PC-9 (cell line): ENCODE measurements at regions not wholly inside any gene's neighbourhood (a gene's known extent, or its start where the extent isn't known, plus 50 kb on each side); places are given as distances from the start of the nearest gene placed in this dataset.
A peak's percentile ranks its signal among the peaks of the same experiment; 100 is the strongest.

Experiments
- BruUV-seq: library from RNA; stranded (reverse); fragments of 400-500 nt; replicated peaks from 2 replicates; lab custom pipeline; 2021; lab: Mats Ljungman, UMichigan
- CTCF ChIA-PET: fragments of 300-600 bp; sonication (Branson Sonifier 250); formaldehyde crosslinking; loops from one replicate; lab custom pipeline; 2022; ENCODE audit warnings: antibody characterized with exemption; lab: Charles Lee
- POLR2A ChIA-PET: fragments of 300-600 bp; sonication (Branson Sonifier 250); formaldehyde crosslinking; loops from one replicate; lab custom pipeline; 2022; ENCODE audit warnings: antibody characterized with exemption; ENCODE audit not compliant: unreplicated experiment; lab: Charles Lee
- DNase-seq, 2 experiments: peaks; one replicate each; pipeline versions ENCODE4 v3.0.0 to v3.0.0-alpha.2; 2015 to 2022; ENCODE audit warnings: mixed read lengths in 1 of 2
- H2AFZ ChIP-seq: fragments of 200-600 bp; sonication (generic); 2 replicates; pipeline ENCODE4 v1.8.1; 2017; ENCODE audit warnings: antibody characterized with exemption
- H3F3A ChIP-seq: fragments of 200-600 bp; sonication (generic); 2 replicates; pipeline ENCODE4 v1.8.1; 2017; ENCODE audit warnings: antibody characterized with exemption, mild to moderate bottlenecking, low read depth; ENCODE audit not compliant: insufficient read depth
- H3K27ac ChIP-seq: fragments of 200-600 bp; sonication (generic); 2 replicates; pipeline ENCODE4 v1.6.1; 2016; ENCODE audit warnings: mixed run types
- H3K27me3 ChIP-seq: fragments of 200-600 bp; sonication (generic); 2 replicates; pipeline ENCODE4 v1.6.1; 2016; ENCODE audit warnings: low read depth, mixed run types; ENCODE audit not compliant: insufficient read depth
- H3K36me3 ChIP-seq: fragments of 200-600 bp; sonication (generic); 2 replicates; pipeline ENCODE4 v1.6.1; 2016; ENCODE audit warnings: low read depth, mixed run types
- H3K4me1 ChIP-seq: fragments of 200-600 bp; sonication (generic); replicated peaks from 2 replicates; pipeline ENCODE4 v1.6.1; 2016; ENCODE audit warnings: mixed run types; ENCODE audit not compliant: insufficient read depth
- H3K4me2 ChIP-seq: fragments of 200-600 bp; sonication (generic); 2 replicates; pipeline ENCODE4 v1.6.1; 2017; ENCODE audit warnings: mixed run types
- H3K4me3 ChIP-seq: fragments of 200-600 bp; sonication (generic); 2 replicates; pipeline ENCODE4 v1.6.1; 2016; ENCODE audit warnings: mixed run types
- H3K79me2 ChIP-seq: fragments of 200-600 bp; sonication (generic); 2 replicates; pipeline ENCODE4 v1.6.1; 2017; ENCODE audit warnings: low read depth, mixed run types
- H3K9me2 ChIP-seq: fragments of 200-600 bp; sonication (generic); 2 replicates; pipeline ENCODE4 v1.8.1; 2017; ENCODE audit warnings: mild to moderate bottlenecking; ENCODE audit not compliant: insufficient read depth
- H3K9me3 ChIP-seq: fragments of 200-600 bp; sonication (generic); 2 replicates; pipeline ENCODE4 v1.8.1; 2016; ENCODE audit warnings: low read depth; ENCODE audit not compliant: insufficient read depth
- H4K20me1 ChIP-seq: fragments of 200-600 bp; sonication (generic); 2 replicates; pipeline ENCODE4 v1.8.1; 2017; ENCODE audit not compliant: insufficient read depth
- CTCF ChIP-seq: fragments of 200-600 bp; sonication (generic); conservative IDR thresholded peaks from 2 replicates; pipeline ENCODE4 v1.6.1; 2017; ENCODE audit warnings: mixed run types, antibody characterized with exemption, mild to moderate bottlenecking, moderate library complexity
- EZH2 ChIP-seq: fragments of 200-600 bp; sonication (generic); IDR thresholded peaks from 2 replicates; pipeline ENCODE4 v1.8.0; 2017; ENCODE audit warnings: antibody characterized with exemption, low read depth
- intact Hi-C: fragments of 100-400 bp; cut with micrococcal nuclease; formaldehyde crosslinking; loops from one replicate; pipeline ENCODE4 v1.10.0; 2022; ENCODE audit not compliant: unreplicated experiment

GRCh38 chr5:98527846-98528245 is 245.6 kb upstream of the RGMB start:
- DNase-seq, result no peak
- no peaks in the 10 kb centered on the region for H3K27me3 ChIP-seq
- no peak overlapping the region for H3K4me3 ChIP-seq
- TF ChIP-seq CTCF, result no peak
- TF ChIP-seq EZH2, result no peak
- ChIA-PET CTCF (no interaction called here), POLR2A (no interaction called here)
- no peaks in the 10 kb centered on the region for H3K4me1 ChIP-seq
- H3K36me3 ChIP-seq, result no peaks in the 10 kb centered on the region
- no peaks in the 10 kb centered on the region for H3F3A ChIP-seq
- H3K9me2 ChIP-seq, result no peaks in the 10 kb centered on the region
- intact Hi-C loops, result no loop called here
- no peaks in the 10 kb centered on the region for H3K79me2 ChIP-seq
- no peak overlapping the region for H3K27ac ChIP-seq
- no TSS peak for BruUV-seq
- no peak overlapping the region for H3K4me2 ChIP-seq
- no peaks in the 10 kb centered on the region; the same call in 1 of the 2 replicates for H3K9me3 ChIP-seq
- no peak overlapping the region for H2AFZ ChIP-seq
- no peaks in the 10 kb centered on the region for H4K20me1 ChIP-seq

- Histone ChIP-seq H3K27ac (no peak overlapping the region), H3K27me3 (no peaks in the 10 kb centered on the region), H3K9me2 (no peaks in the 10 kb centered on the region), H3K4me2 (no peak overlapping the region), H3K36me3 (no peaks in the 10 kb centered on the region), H4K20me1 (no peaks in the 10 kb centered on the region), H3K4me1 (no peaks in the 10 kb centered on the region), H3K9me3 (no peaks in the 10 kb centered on the region; the same call in 1 of the 2 replicates), H3K79me2 (no peaks in the 10 kb centered on the region), H2AFZ (no peak overlapping the region), H3K4me3 (no peak overlapping the region), H3F3A (no peaks in the 10 kb centered on the region)
- no TSS peak for BruUV-seq
- CTCF ChIA-PET, result no interaction called here
- TF ChIP-seq CTCF (no peak), EZH2 (no peak)
- intact Hi-C loops, result no loop called here
- POLR2A ChIA-PET, result no interaction called here
- no peak for DNase-seq
Observed at GRCh38 chr5:98529321-98529720, 244.1 kb upstream of the RGMB start.

- BruUV-seq, result no TSS peak
- H3K9me2 ChIP-seq, result no peaks in the 10 kb centered on the region
- H3K4me1 ChIP-seq, result no peaks in the 10 kb centered on the region
- no peak overlapping the region for H3K4me2 ChIP-seq
- no peaks in the 10 kb centered on the region for H4K20me1 ChIP-seq
- peak overlapping the region; percentile 44; the same call in 1 of the 2 replicates for H2AFZ ChIP-seq
- CTCF ChIA-PET, result no interaction called here
- POLR2A ChIA-PET, result no interaction called here
- no peaks in the 10 kb centered on the region for H3K79me2 ChIP-seq
- H3K27me3 ChIP-seq, result no peaks in the 10 kb centered on the region
- H3K9me3 ChIP-seq, result no peaks in the 10 kb centered on the region; the same call in 1 of the 2 replicates
- no peaks in the 10 kb centered on the region for H3K36me3 ChIP-seq
- H3K4me3 ChIP-seq, result no peak overlapping the region
- TF ChIP-seq EZH2 (no peak), CTCF (no peak)
- no peak overlapping the region for H3K27ac ChIP-seq
- no peak for DNase-seq
- intact Hi-C loops, result no loop called here
- H3F3A ChIP-seq, result no peaks in the 10 kb centered on the region
Observed at GRCh38 chr5:98530224-98530623, 243.2 kb upstream of the RGMB start.
